GM12864 (cell line): ENCODE measurements at regions not wholly inside any gene's neighbourhood (a gene's known extent, or its start where the extent isn't known, plus 50 kb on each side); places are given as distances from the start of the nearest gene placed in this dataset.

Source experiments
- DNase-seq: peaks from one replicate; pipeline ENCODE4 v3.0.0-alpha.2; 2011; ENCODE audit warnings: low read depth
- H3K4me3 ChIP-seq: 2 replicates; pipeline ENCODE4 v1.5.1; 2011; ENCODE audit warnings: mild to moderate bottlenecking, low read depth, low read length, control low read depth
- TF ChIP-seq, protein P1 (sequence below): IDR thresholded peaks from 2 replicates; pipeline ENCODE4 v1.5.1; 2011; ENCODE audit warnings: low read depth, mild to moderate bottlenecking, moderate library complexity, low read length, control low read depth, inconsistent platforms; ENCODE audit errors: missing control alignments

- no peak for DNase-seq
- no peak overlapping the region for H3K4me3 ChIP-seq
- TF ChIP-seq, protein P1, sequence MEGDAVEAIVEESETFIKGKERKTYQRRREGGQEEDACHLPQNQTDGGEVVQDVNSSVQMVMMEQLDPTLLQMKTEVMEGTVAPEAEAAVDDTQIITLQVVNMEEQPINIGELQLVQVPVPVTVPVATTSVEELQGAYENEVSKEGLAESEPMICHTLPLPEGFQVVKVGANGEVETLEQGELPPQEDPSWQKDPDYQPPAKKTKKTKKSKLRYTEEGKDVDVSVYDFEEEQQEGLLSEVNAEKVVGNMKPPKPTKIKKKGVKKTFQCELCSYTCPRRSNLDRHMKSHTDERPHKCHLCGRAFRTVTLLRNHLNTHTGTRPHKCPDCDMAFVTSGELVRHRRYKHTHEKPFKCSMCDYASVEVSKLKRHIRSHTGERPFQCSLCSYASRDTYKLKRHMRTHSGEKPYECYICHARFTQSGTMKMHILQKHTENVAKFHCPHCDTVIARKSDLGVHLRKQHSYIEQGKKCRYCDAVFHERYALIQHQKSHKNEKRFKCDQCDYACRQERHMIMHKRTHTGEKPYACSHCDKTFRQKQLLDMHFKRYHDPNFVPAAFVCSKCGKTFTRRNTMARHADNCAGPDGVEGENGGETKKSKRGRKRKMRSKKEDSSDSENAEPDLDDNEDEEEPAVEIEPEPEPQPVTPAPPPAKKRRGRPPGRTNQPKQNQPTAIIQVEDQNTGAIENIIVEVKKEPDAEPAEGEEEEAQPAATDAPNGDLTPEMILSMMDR: no peak
Measured at GRCh38 chr12:88634008-88634407, 53.7 kb upstream of the KITLG start.

DNA sequence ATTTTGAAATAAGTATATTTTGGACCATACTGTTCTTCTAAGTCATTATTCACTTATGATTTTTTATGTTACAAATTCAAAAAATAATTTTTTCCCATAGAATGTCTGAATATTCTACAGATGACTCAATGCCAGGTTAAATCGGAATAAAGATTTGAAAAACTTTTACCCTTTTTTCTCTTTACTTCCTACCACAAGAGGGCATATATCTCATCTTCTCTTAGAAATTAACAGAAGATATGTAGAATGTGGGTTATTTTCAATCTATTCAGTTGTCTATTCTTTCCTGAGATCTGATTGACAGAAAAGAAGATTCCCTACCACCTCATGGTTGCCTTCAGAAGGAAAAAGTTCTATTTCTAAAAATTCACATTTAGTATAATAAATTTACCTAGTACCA lies 53.0 kb upstream of the KITLG start:
- TF ChIP-seq, protein P1: no peak
- no peak for DNase-seq

DNA sequence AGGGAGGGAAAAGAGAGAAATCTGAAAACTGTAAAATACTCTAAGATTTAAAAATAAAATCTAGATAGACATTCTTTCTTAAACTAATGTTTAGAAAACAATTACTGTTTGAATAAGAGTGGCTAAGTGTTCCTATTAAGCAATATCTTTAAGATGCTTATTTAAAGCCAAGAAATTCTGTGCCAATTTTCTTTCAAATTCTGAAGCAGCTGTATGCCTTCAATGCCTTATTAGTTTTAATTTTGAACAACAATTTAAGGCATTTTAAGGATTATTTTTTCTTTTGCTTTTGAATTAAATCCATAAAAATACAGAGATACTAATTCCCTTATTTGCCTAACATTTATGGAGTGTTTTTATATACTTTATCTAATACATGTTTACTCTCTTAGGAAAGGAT lies 50.3 kb upstream of the KITLG start:
- DNase-seq: no peak
- no peak overlapping the region for H3K4me3 ChIP-seq
- TF ChIP-seq, protein P1: no peak

More for the DNA sequence above, 53.0 kb upstream of the KITLG start:
- no peak overlapping the region for H3K4me3 ChIP-seq
